H1 (cell line): ENCODE measurements at regions not wholly inside any gene's neighbourhood (a gene's known extent, or its start where the extent isn't known, plus 50 kb on each side); places are given as distances from the start of the nearest gene placed in this dataset.

Experiments used
- CTCF ChIA-PET: fragments of 300-600 bp; sonication (Branson Sonifier 250); formaldehyde crosslinking; loops from one replicate; lab custom pipeline; 2021; ENCODE audit not compliant: partially characterized antibody; lab: Charles Lee
- POLR2A ChIA-PET: fragments of 300-600 bp; sonication (Branson Sonifier 250); formaldehyde crosslinking; loops from one replicate; lab custom pipeline; 2021; ENCODE audit warnings: inconsistent platforms; ENCODE audit not compliant: partially characterized antibody; lab: Charles Lee
- DNase-seq, 2 experiments: peaks; one replicate each; pipeline versions ENCODE4 v3.0.0 to v3.0.0-alpha.2; 2010 to 2022; ENCODE audit warnings: low spot score in 2 of 2, low read depth in 1 of 2, mixed read lengths in 1 of 2
- FAIRE-seq: peaks from 2 replicates; lab custom pipeline; 2011; peaks lifted over from hg19 to GRCh38; lab: Jason Lieb, UNC
- H2AFZ ChIP-seq: 2 replicates; pipeline ENCODE4 v1.8.1; 2012; ENCODE audit warnings: low read length, inconsistent platforms
- H2AK5ac ChIP-seq: 2 replicates; pipeline ENCODE4 v1.6.1; 2013; ENCODE audit warnings: low read depth, low read length
- H2BK120ac ChIP-seq: replicated peaks from 2 replicates; pipeline ENCODE3; 2013; ENCODE audit warnings: low read depth, low read length, inconsistent platforms
- H2BK12ac ChIP-seq: 2 replicates; pipeline ENCODE4 v1.6.1; 2013; ENCODE audit warnings: low read depth, low read length
- H2BK15ac ChIP-seq: 2 replicates; pipeline ENCODE4 v1.6.1; 2013; ENCODE audit warnings: low read length
- H2BK20ac ChIP-seq: 2 replicates; pipeline ENCODE4 v1.6.1; 2013; ENCODE audit warnings: low read length
- H2BK5ac ChIP-seq: 2 replicates; pipeline ENCODE4 v1.6.1; 2013; ENCODE audit warnings: low read depth, low read length
- H3K14ac ChIP-seq: 2 replicates; pipeline ENCODE4 v1.6.1; 2013; ENCODE audit warnings: inconsistent platforms; ENCODE audit not compliant: insufficient read length
- H3K18ac ChIP-seq: 2 replicates; pipeline ENCODE4 v1.6.1; 2013; ENCODE audit warnings: low read length; ENCODE audit errors: extremely low read depth
- H3K23ac ChIP-seq: 2 replicates; pipeline ENCODE4 v1.6.1; 2013; ENCODE audit warnings: inconsistent platforms; ENCODE audit not compliant: insufficient read length
- H3K23me2 ChIP-seq: 2 replicates; pipeline ENCODE4 v1.6.1; 2013; ENCODE audit warnings: low read depth, low read length
- H3K27ac ChIP-seq: 2 replicates; pipeline ENCODE4 v1.6.1; 2011; ENCODE audit warnings: low read depth, low read length, inconsistent platforms
- H3K27me3 ChIP-seq, 4 experiments: replicated peaks in 1 of 4; 1 replicate in 1 of 4; 2 replicates in 3 of 4; pipeline versions ENCODE4 v1.6.1 to v1.8.1; 2011 to 2013; ENCODE audit warnings: low read length in 3 of 4, mild to moderate bottlenecking in 3 of 4, inconsistent platforms in 2 of 4, mixed read lengths in 2 of 4, moderate library complexity in 1 of 4; ENCODE audit not compliant: control insufficient read depth in 3 of 4, insufficient read depth in 3 of 4; ENCODE audit errors: extremely low read depth in 1 of 4
- H3K36me3 ChIP-seq, 4 experiments: 2 replicates each; pipeline versions ENCODE4 v1.6.1 to v1.8.1; 2011 to 2013; ENCODE audit warnings: mild to moderate bottlenecking in 4 of 4, low read length in 3 of 4, moderate library complexity in 2 of 4, control low read depth in 1 of 4, inconsistent platforms in 1 of 4; ENCODE audit not compliant: insufficient read depth in 4 of 4, control insufficient read depth in 2 of 4
- H3K4ac ChIP-seq: replicated peaks from 2 replicates; pipeline ENCODE3; 2013; ENCODE audit warnings: low read length, low read depth, mixed read lengths, inconsistent platforms; ENCODE audit not compliant: insufficient read length
- H3K4me1 ChIP-seq, 4 experiments: replicated peaks in 1 of 4; 1 replicate in 1 of 4; 2 replicates in 3 of 4; pipeline versions ENCODE4 v1.6.1 to v1.8.1; 2011 to 2013; ENCODE audit warnings: low read length in 3 of 4, inconsistent platforms in 2 of 4, mixed read lengths in 1 of 4; ENCODE audit not compliant: insufficient read depth in 4 of 4, control insufficient read depth in 3 of 4
- H3K4me2 ChIP-seq, 2 experiments: 2 replicates each; pipeline versions ENCODE4 v1.6.1 to v1.8.1; 2011 to 2013; ENCODE audit warnings: low read depth in 2 of 2, low read length in 2 of 2, control low read depth in 1 of 2, inconsistent platforms in 1 of 2, mild to moderate bottlenecking in 1 of 2; ENCODE audit not compliant: insufficient read depth in 1 of 2
- H3K4me3 ChIP-seq, 4 experiments: fragments of 200-600, 300-600 bp in 1 of 4; sonication (generic), shearing (Covaris generic), sonication (Bioruptor Twin) in 1 of 4; 2 replicates each; pipeline versions ENCODE4 v1.5.1 to v1.8.1; 2011 to 2016; ENCODE audit warnings: low read length in 4 of 4, low read depth in 3 of 4, control low read depth in 2 of 4, inconsistent platforms in 2 of 4, mild to moderate bottlenecking in 2 of 4, mixed read lengths in 1 of 4, moderate library complexity in 1 of 4; ENCODE audit not compliant: insufficient read depth in 2 of 4; ENCODE audit errors: extremely low read depth in 1 of 4
- H3K56ac ChIP-seq: replicated peaks from 2 replicates; pipeline ENCODE3; 2013; ENCODE audit warnings: low read depth, mild to moderate bottlenecking, mixed read lengths, low read length, inconsistent platforms; ENCODE audit not compliant: insufficient read length
- H3K79me1 ChIP-seq: 2 replicates; pipeline ENCODE4 v1.6.1; 2013; ENCODE audit warnings: low read depth, low read length, control low read depth
- H3K79me2 ChIP-seq, 2 experiments: 2 replicates each; pipeline versions ENCODE4 v1.6.1 to v1.8.1; 2012 to 2013; ENCODE audit warnings: low read length in 2 of 2, mild to moderate bottlenecking in 2 of 2, inconsistent platforms in 1 of 2; ENCODE audit not compliant: insufficient read depth in 2 of 2, control insufficient read depth in 1 of 2
- H3K9ac ChIP-seq, 4 experiments: replicated peaks in 1 of 4; 1 replicate in 1 of 4; 2 replicates in 3 of 4; pipeline versions ENCODE4 v1.6.1 to v1.8.1; 2011 to 2013; ENCODE audit warnings: low read depth in 3 of 4, low read length in 3 of 4, control low read depth in 2 of 4, mild to moderate bottlenecking in 2 of 4, moderate library complexity in 2 of 4, inconsistent platforms in 1 of 4; ENCODE audit errors: extremely low read depth in 1 of 4
- H3K9me3 ChIP-seq, 2 experiments: 2 replicates each; pipeline versions ENCODE4 v1.6.1 to v1.8.1; 2012 to 2013; ENCODE audit warnings: mild to moderate bottlenecking in 2 of 2, moderate library complexity in 2 of 2, control low read depth in 1 of 2, inconsistent platforms in 1 of 2, low read depth in 1 of 2, low read length in 1 of 2, mixed read lengths in 1 of 2; ENCODE audit not compliant: insufficient read depth in 2 of 2
- H4K20me1 ChIP-seq, 2 experiments: replicated peaks in 1 of 2; 2 replicates each; pipeline versions ENCODE3 to v1.8.1; 2011 to 2013; ENCODE audit warnings: inconsistent platforms in 2 of 2, low read length in 2 of 2, mild to moderate bottlenecking in 1 of 2; ENCODE audit not compliant: insufficient read depth in 2 of 2, control insufficient read depth in 1 of 2
- H4K5ac ChIP-seq: 2 replicates; pipeline ENCODE4 v1.6.1; 2013; ENCODE audit warnings: low read length, low read depth, mixed read lengths, inconsistent platforms; ENCODE audit not compliant: insufficient read length
- H4K8ac ChIP-seq: 2 replicates; pipeline ENCODE4 v1.8.0; 2013; ENCODE audit warnings: mild to moderate bottlenecking, moderate library complexity, low read length, inconsistent platforms; ENCODE audit not compliant: insufficient read depth; ENCODE audit errors: extremely low read depth
- H4K91ac ChIP-seq: replicated peaks from 2 replicates; pipeline ENCODE3; 2013; ENCODE audit warnings: low read length, mixed read lengths, inconsistent platforms; ENCODE audit not compliant: insufficient read length
- RBBP5 ChIP-seq: IDR thresholded peaks from 2 replicates; pipeline ENCODE4 v1.7.1; 2012; ENCODE audit warnings: low read depth, mild to moderate bottlenecking, inconsistent platforms, low read length, moderate library complexity, borderline replicate concordance
- WGBS, 2 experiments: shearing (Covaris generic) in 1 of 2; methylation state at CpG; one replicate each; pipeline versions ENCODE4 v1.1.6 to v1.1.7; 2013 to 2015; ENCODE audit warnings: low lambda C conversion rate in 2 of 2, mixed read lengths in 2 of 2, inconsistent platforms in 1 of 2, low coverage in 1 of 2, missing lambda C conversion rate in 1 of 2; ENCODE audit not compliant: insufficient replicate concordance in 2 of 2, insufficient coverage in 1 of 2, insufficient read length in 1 of 2; ENCODE audit errors: extremely low coverage in 1 of 2, missing lambda C conversion rate in 1 of 2; 5-methylcytosine and 5-hydroxymethylcytosine counted together

- H3K79me2 ChIP-seq: no peaks in the 10 kb centered on the region
- no peak overlapping the region for H3K18ac ChIP-seq
- no peak overlapping the region for H3K14ac ChIP-seq
- H3K9ac ChIP-seq: no peak overlapping the region
- H2BK15ac ChIP-seq: no peak overlapping the region
- peaks cover 7 to 10% of the 10 kb centered on the region in 2 experiments; a peak in 3 of 4 replicates for H3K9me3 ChIP-seq
- H4K8ac ChIP-seq: no peak overlapping the region
- no peak overlapping the region for H3K4ac ChIP-seq
- H3K4me1 ChIP-seq: no peaks in the 10 kb centered on the region
- H3K4me3 ChIP-seq: no peak overlapping the region
- no peak overlapping the region for H2AK5ac ChIP-seq
- H2BK20ac ChIP-seq: no peak overlapping the region
- H2BK120ac ChIP-seq: no peak overlapping the region
- CTCF ChIA-PET: interaction anchor here (0.8 kb wide), 1 partner anchor 58 kb away, joined by 3 read pairs; no protein-coding TSS in a partner anchor
- no peaks in the 10 kb centered on the region for H4K20me1 ChIP-seq
- H2AFZ ChIP-seq: no peak overlapping the region
- POLR2A ChIA-PET: interaction anchor here (1.0 kb wide), 1 partner anchor 33 kb away, joined by 3 read pairs; no protein-coding TSS in a partner anchor
- H3K36me3 ChIP-seq: no peaks in the 10 kb centered on the region
- DNase-seq (no peak), FAIRE-seq (no peak)
- H3K27me3 ChIP-seq: no peaks in the 10 kb centered on the region
- 81% methylated on average over 4 of the region's 4 CpGs; no CpG with 5 or more reads in 1 of the 2 experiments for WGBS, 2 experiments
- H4K5ac ChIP-seq: no peak overlapping the region
- H3K23me2 ChIP-seq: no peaks in the 10 kb centered on the region
- H3K23ac ChIP-seq: no peak overlapping the region
- no peak overlapping the region for H2BK12ac ChIP-seq
- no peak overlapping the region for H3K56ac ChIP-seq
- H2BK5ac ChIP-seq: no peak overlapping the region
- H3K4me2 ChIP-seq: no peak overlapping the region
- no peak overlapping the region for H4K91ac ChIP-seq
- H3K27ac ChIP-seq: no peak overlapping the region
- H3K79me1 ChIP-seq: no peaks in the 10 kb centered on the region
- no peak for TF ChIP-seq RBBP5
Observed at GRCh38 chr6:7025861-7026260, 81.9 kb upstream of the RREB1 start.
